ENCODE measurements at regions not wholly inside any gene's neighbourhood (a gene's known extent, or its start where the extent isn't known, plus 50 kb on each side); places are given as distances from the start of the nearest gene placed in this dataset.

GRCh38 chr1:17963513-17963912 lies 144.1 kb upstream of the IGSF21 start:
- ChIA-PET CTCF (interaction anchor here (0.9 to 1.7 kb wide), 7 partner anchors 11 to 336 kb away, joined by 3 to 5 read pairs (median 3); no protein-coding TSS in a partner anchor), POLR2A (no interaction called here)
- Histone ChIP-seq H3K9me3 (no peaks in the 10 kb centered on the region), H3K4me1 (ENCODE audit: control insufficient read depth in 1 of 2, insufficient read depth in 2 of 2, low read depth in 1 of 2, low read length in 1 of 2) (no peaks in the 10 kb centered on the region; a peak in 1 of 4 replicates), H3F3A (replicated peaks; ENCODE audit: insufficient read depth) (no peaks in the 10 kb centered on the region), H3K4me3 (ENCODE audit: low read depth in 2 of 2, low read length in 1 of 2) (no peak overlapping the region), H3K79me2 (ENCODE audit: insufficient read depth) (no peaks in the 10 kb centered on the region), H3K9ac (no peak overlapping the region), H2AFZ (ENCODE audit: low read depth) (no peak overlapping the region), H4K20me1 (ENCODE audit: insufficient read depth) (no peaks in the 10 kb centered on the region), H3K27ac (ENCODE audit: low read depth in 2 of 2, low read length in 1 of 2) (no peak overlapping the region), H3K36me3 (replicated peaks in 1 of 2; ENCODE audit: control insufficient read depth in 1 of 2, insufficient read depth in 2 of 2, low read length in 1 of 2) (no peaks in the 10 kb centered on the region), H3K27me3 (ENCODE audit: insufficient read depth) (no peaks in the 10 kb centered on the region), H3K9me2 (no peaks in the 10 kb centered on the region), H3K4me2 (no peak overlapping the region)
- WGBS (ENCODE audit: low lambda C conversion rate) = 34% methylated on average over 9 of the region's 10 CpGs
- no peak for TF ChIP-seq RXRA (IDR thresholded peaks at IDR 0.05; ENCODE audit: borderline replicate concordance, low read depth)
- TF ChIP-seq IRF3 (IDR thresholded peaks at IDR 0.05; ENCODE audit: low read depth, low read length) = no peak
- no peak for TF ChIP-seq TAF1 (IDR thresholded peaks at IDR 0.05; ENCODE audit: borderline replicate concordance, low read depth, low read length)
- TF ChIP-seq EZH2phosphoT487 (IDR thresholded peaks at IDR 0.05; ENCODE audit: borderline replicate concordance, low read depth) = no peak
- TF ChIP-seq SMC3 (IDR thresholded peaks at IDR 0.05; ENCODE audit: low read depth, low read length) = no peak
- TF ChIP-seq SIN3A (IDR thresholded peaks at IDR 0.05; ENCODE audit: borderline replicate concordance, low read depth, low read length) = no peak
- TF ChIP-seq REST (IDR thresholded peaks at IDR 0.05; ENCODE audit: low read depth, low read length) = no peak
- no peak for DNase-seq

- Histone ChIP-seq H3K9me3 (no peaks in the 10 kb centered on the region), H3K9ac (no peak overlapping the region), H3K4me3 (ENCODE audit: low read depth in 2 of 2, low read length in 1 of 2) (no peak overlapping the region), H3K36me3 (replicated peaks in 1 of 2; ENCODE audit: control insufficient read depth in 1 of 2, insufficient read depth in 2 of 2, low read length in 1 of 2) (no peaks in the 10 kb centered on the region), H3K79me2 (ENCODE audit: insufficient read depth) (no peaks in the 10 kb centered on the region), H4K20me1 (ENCODE audit: insufficient read depth) (no peaks in the 10 kb centered on the region), H3F3A (replicated peaks; ENCODE audit: insufficient read depth) (no peaks in the 10 kb centered on the region), H2AFZ (ENCODE audit: low read depth) (no peak overlapping the region), H3K9me2 (no peaks in the 10 kb centered on the region), H3K4me1 (ENCODE audit: control insufficient read depth in 1 of 2, insufficient read depth in 2 of 2, low read depth in 1 of 2, low read length in 1 of 2) (no peaks in the 10 kb centered on the region; a peak in 1 of 4 replicates), H3K27ac (ENCODE audit: low read depth in 2 of 2, low read length in 1 of 2) (no peak overlapping the region), H3K27me3 (ENCODE audit: insufficient read depth) (no peaks in the 10 kb centered on the region), H3K4me2 (no peak overlapping the region)
- 28% methylated on average over 5 of the region's 5 CpGs for WGBS (ENCODE audit: low lambda C conversion rate)
- ChIA-PET CTCF (interaction anchor here (0.7 to 2.1 kb wide), 3 partner anchors 9 to 42 kb away, joined by 3 to 7 read pairs (median 3); no protein-coding TSS in a partner anchor), POLR2A (no interaction called here)
- no peak for DNase-seq
- TF ChIP-seq RCOR1 (IDR thresholded peaks at IDR 0.05; ENCODE audit: low read length) (no peak), GATA2 (CRISPR knock-in tag; IDR thresholded peaks at IDR 0.05) (no peak), EP300 (IDR thresholded peaks at IDR 0.05; ENCODE audit: borderline replicate concordance in 1 of 2, low read depth in 1 of 2, low read length in 1 of 2) (no peak), USF1 (IDR thresholded peaks at IDR 0.05; ENCODE audit: borderline replicate concordance, low read depth) (no peak), MXI1 (IDR thresholded peaks at IDR 0.05; ENCODE audit: low read depth, low read length) (no peak), RAD21 (IDR thresholded peaks at IDR 0.05; ENCODE audit: low read length) (no peak), SIN3A (IDR thresholded peaks at IDR 0.05; ENCODE audit: borderline replicate concordance, low read depth, low read length) (no peak), TCF12 (IDR thresholded peaks at IDR 0.05) (no peak), FOSL2 (IDR thresholded peaks at IDR 0.05; ENCODE audit: borderline replicate concordance, low read depth) (no peak), RFX5 (IDR thresholded peaks at IDR 0.05; ENCODE audit: low read length) (no peak), CTCF (IDR thresholded peaks at IDR 0.05) (no peak), TEAD4 (IDR thresholded peaks at IDR 0.05; ENCODE audit: borderline replicate concordance, insufficient read depth) (no peak), YY1 (IDR thresholded peaks at IDR 0.05; ENCODE audit: low read depth) (no peak), MAX (IDR thresholded peaks at IDR 0.05; ENCODE audit: low read depth) (no peak)
Measured at GRCh38 chr1:17965515-17966100, 142.0 kb upstream of the IGSF21 start.
